Panc1 (cell line): ENCODE measurements at regions not wholly inside any gene's neighbourhood (a gene's known extent, or its start where the extent isn't known, plus 50 kb on each side); places are given as distances from the start of the nearest gene placed in this dataset.

Source experiments
- ATAC-seq: fragments of 200-7000 bp; cut with Tn5 transposase; 2 replicates; pipeline ENCODE4 v1.9.1; 2020; ENCODE audit warnings: mild to moderate bottlenecking, moderate library complexity
- BruUV-seq: library from RNA; stranded (reverse); fragments of 400-500 nt; replicated peaks from 2 replicates; lab custom pipeline; 2021; lab: Mats Ljungman, UMichigan
- CTCF ChIA-PET: fragments of 300-600 bp; sonication (Branson Sonifier 250); formaldehyde crosslinking; loops from one replicate; lab custom pipeline; 2022; ENCODE audit warnings: antibody characterized with exemption; lab: Charles Lee
- POLR2A ChIA-PET: fragments of 300-600 bp; sonication (Branson Sonifier 250); formaldehyde crosslinking; loops from one replicate; lab custom pipeline; 2022; ENCODE audit warnings: antibody characterized with exemption; lab: Charles Lee
- DNase-seq: peaks from one replicate; pipeline ENCODE4 v3.0.0-alpha.2; 2010; ENCODE audit warnings: low read depth, low spot score
- H3K27ac ChIP-seq: 2 replicates; pipeline ENCODE4 v1.5.1; 2011; ENCODE audit warnings: mild to moderate bottlenecking, low read length, inconsistent platforms
- H3K27me3 ChIP-seq: fragments of 200-500 bp; sonication (Bioruptor generic); 2 replicates; pipeline ENCODE4 v1.6.0; 2014; ENCODE audit warnings: low read length, inconsistent platforms; ENCODE audit not compliant: control insufficient read depth, insufficient read depth
- H3K36me3 ChIP-seq: fragments of 200-500 bp; sonication (Bioruptor generic); 2 replicates; pipeline ENCODE4 v1.5.1; 2014; ENCODE audit warnings: inconsistent platforms, mild to moderate bottlenecking, low read length, moderate library complexity; ENCODE audit not compliant: control insufficient read depth, insufficient read depth
- H3K4me1 ChIP-seq: 2 replicates; pipeline ENCODE4 v1.5.1; 2011; ENCODE audit warnings: inconsistent platforms, mild to moderate bottlenecking, low read length, moderate library complexity; ENCODE audit not compliant: control insufficient read depth, insufficient read depth
- H3K4me3 ChIP-seq, 2 experiments: 2 replicates each; pipeline ENCODE4 v1.5.1; 2011 to 2012; ENCODE audit warnings: low read depth in 2 of 2, low read length in 2 of 2, mild to moderate bottlenecking in 2 of 2, inconsistent platforms in 1 of 2, moderate library complexity in 1 of 2
- H3K9me3 ChIP-seq: fragments of 200-500 bp; sonication (Bioruptor generic); 2 replicates; pipeline ENCODE4 v1.5.1; 2014; ENCODE audit warnings: low read depth, mild to moderate bottlenecking, inconsistent platforms, low read length, moderate library complexity; ENCODE audit not compliant: control insufficient read depth, insufficient read depth
- POLR2AphosphoS5 ChIP-seq: IDR thresholded peaks from 2 replicates; pipeline ENCODE4 v1.6.1; 2012; ENCODE audit warnings: mild to moderate bottlenecking, low read depth, low read length, moderate library complexity
- REST ChIP-seq, 2 experiments: IDR thresholded peaks; 2 replicates each; pipeline ENCODE4 v1.6.1; 2011 to 2012; ENCODE audit warnings: low read depth in 2 of 2, control low read depth in 1 of 2, low read length in 1 of 2, mild to moderate bottlenecking in 1 of 2, moderate library complexity in 1 of 2; ENCODE audit not compliant: insufficient read depth in 1 of 2
- SIN3A ChIP-seq: IDR thresholded peaks from 2 replicates; pipeline ENCODE4 v1.6.1; 2012; ENCODE audit warnings: low read depth, mild to moderate bottlenecking, low read length, moderate library complexity, borderline replicate concordance; ENCODE audit not compliant: insufficient read depth
- TCF7L2 ChIP-seq: IDR thresholded peaks from 2 replicates; pipeline ENCODE4 v1.6.1; 2011; ENCODE audit warnings: mild to moderate bottlenecking, low read depth, low read length, inconsistent platforms
- in situ Hi-C: cut with HindIII; loops from 2 replicates; pipeline ENCODE4 v1.10.0; 2016; ENCODE audit warnings: low sequenced_read_pairs, low pct_unique_long_range_greater_than_20kb
- intact Hi-C: fragments of 100-400 bp; cut with micrococcal nuclease; formaldehyde crosslinking; loops from one replicate; pipeline ENCODE4 v1.10.0; 2022; ENCODE audit not compliant: unreplicated experiment
- TF ChIP-seq, protein P1 (sequence below): fragments of 450-650 bp; IDR thresholded peaks from 2 replicates; pipeline ENCODE4 v1.5.1; 2017; ENCODE audit warnings: mild to moderate bottlenecking

- BruUV-seq: no TSS peak
- ChIA-PET CTCF (no interaction called here), POLR2A (no interaction called here)
- Histone ChIP-seq H3K4me3 (no peak overlapping the region), H3K36me3 (no peaks in the 10 kb centered on the region), H3K4me1 (no peaks in the 10 kb centered on the region), H3K27me3 (no peaks in the 10 kb centered on the region), H3K9me3 (no peaks in the 10 kb centered on the region), H3K27ac (no peak overlapping the region)
- in situ Hi-C loops: no loop called here
- intact Hi-C loops: no loop called here
- ATAC-seq (no peak), DNase-seq (no peak)
- TF ChIP-seq REST (IDR thresholded peaks at IDR 0.05; ENCODE audit: insufficient read depth in 1 of 2, low read depth in 2 of 2, low read length in 1 of 2) (no peak), TCF7L2 (no peak), SIN3A (no peak), POLR2AphosphoS5 (no peak)
- TF ChIP-seq, protein P1, sequence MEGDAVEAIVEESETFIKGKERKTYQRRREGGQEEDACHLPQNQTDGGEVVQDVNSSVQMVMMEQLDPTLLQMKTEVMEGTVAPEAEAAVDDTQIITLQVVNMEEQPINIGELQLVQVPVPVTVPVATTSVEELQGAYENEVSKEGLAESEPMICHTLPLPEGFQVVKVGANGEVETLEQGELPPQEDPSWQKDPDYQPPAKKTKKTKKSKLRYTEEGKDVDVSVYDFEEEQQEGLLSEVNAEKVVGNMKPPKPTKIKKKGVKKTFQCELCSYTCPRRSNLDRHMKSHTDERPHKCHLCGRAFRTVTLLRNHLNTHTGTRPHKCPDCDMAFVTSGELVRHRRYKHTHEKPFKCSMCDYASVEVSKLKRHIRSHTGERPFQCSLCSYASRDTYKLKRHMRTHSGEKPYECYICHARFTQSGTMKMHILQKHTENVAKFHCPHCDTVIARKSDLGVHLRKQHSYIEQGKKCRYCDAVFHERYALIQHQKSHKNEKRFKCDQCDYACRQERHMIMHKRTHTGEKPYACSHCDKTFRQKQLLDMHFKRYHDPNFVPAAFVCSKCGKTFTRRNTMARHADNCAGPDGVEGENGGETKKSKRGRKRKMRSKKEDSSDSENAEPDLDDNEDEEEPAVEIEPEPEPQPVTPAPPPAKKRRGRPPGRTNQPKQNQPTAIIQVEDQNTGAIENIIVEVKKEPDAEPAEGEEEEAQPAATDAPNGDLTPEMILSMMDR: no peak
These were observed 136.3 kb downstream of the CD8B2 start for GRCh38 chr2:106623456-106623855.

- no peaks in the 10 kb centered on the region for H3K27me3 ChIP-seq
- TF ChIP-seq, protein P1: no peak
- no peak for TF ChIP-seq POLR2AphosphoS5
- BruUV-seq: no TSS peak
- CTCF ChIA-PET: no interaction called here
- POLR2A ChIA-PET: no interaction called here
- H3K4me3 ChIP-seq: no peak overlapping the region
- no peak overlapping the region for H3K27ac ChIP-seq
- H3K4me1 ChIP-seq: no peaks in the 10 kb centered on the region
- DNase-seq (no peak), ATAC-seq (no peak)
- H3K9me3 ChIP-seq: no peaks in the 10 kb centered on the region
- in situ Hi-C loops (no loop called here), intact Hi-C loops (no loop called here)
- H3K36me3 ChIP-seq: no peaks in the 10 kb centered on the region
These were observed 137.7 kb downstream of the CD8B2 start for GRCh38 chr2:106624787-106625380.
